ENCODE measurements at regions not wholly inside any gene's neighbourhood (a gene's known extent, or its start where the extent isn't known, plus 50 kb on each side); places are given as distances from the start of the nearest gene placed in this dataset.

GRCh38 chr10:120375666-120376065, 81.4 kb upstream of the PLPP4 start:
- ChIA-PET CTCF (no interaction called here), POLR2A (ENCODE audit: low non-redundant PET) (no interaction called here)
- no peaks in the 10 kb centered on the region for H3K4me1 ChIP-seq (ENCODE audit: insufficient read depth, low read length, poor library complexity, severe bottlenecking)
- no peak overlapping the region for H3K4me3 ChIP-seq (ENCODE audit: low read depth, low read length, poor library complexity, severe bottlenecking)
- no peak overlapping the region for H3K27ac ChIP-seq (ENCODE audit: low read depth, low read length, poor library complexity, severe bottlenecking)
- intact Hi-C loops (cut with micrococcal nuclease; ENCODE audit: unreplicated experiment) = no loop called here
- no peak for TF ChIP-seq EZH2 (IDR thresholded peaks at IDR 0.05; ENCODE audit: borderline replicate concordance, low read depth, low read length, poor library complexity, severe bottlenecking)
- TF ChIP-seq CTCF (conservative IDR thresholded peaks at IDR 0.05; ENCODE audit: low read depth, low read length) = no peak
- no peak for DNase-seq (ENCODE audit: low spot score)
- H3K36me3 ChIP-seq (ENCODE audit: insufficient read depth, low read length, poor library complexity, severe bottlenecking) = no peaks in the 10 kb centered on the region
- H3K9me3 ChIP-seq (ENCODE audit: low read depth, low read length, poor library complexity, severe bottlenecking) = no peaks in the 10 kb centered on the region
- H3K27me3 ChIP-seq (replicated peaks; ENCODE audit: insufficient read depth, low read depth, low read length, poor library complexity) = peaks cover 23% of the 10 kb centered on the region
- no TSS peak for BruUV-seq (replicated peaks)

GRCh38 chr10:120381931-120382330, 75.1 kb upstream of the PLPP4 start:
- POLR2A ChIA-PET (ENCODE audit: low non-redundant PET) = no interaction called here
- BruUV-seq (replicated peaks) = no TSS peak
- CTCF ChIA-PET = no interaction called here
- Histone ChIP-seq H3K36me3 (ENCODE audit: insufficient read depth, low read length, poor library complexity, severe bottlenecking) (no peaks in the 10 kb centered on the region), H3K4me1 (ENCODE audit: insufficient read depth, low read length, poor library complexity, severe bottlenecking) (no peaks in the 10 kb centered on the region), H3K9me3 (ENCODE audit: low read depth, low read length, poor library complexity, severe bottlenecking) (no peaks in the 10 kb centered on the region), H3K27me3 (replicated peaks; ENCODE audit: insufficient read depth, low read depth, low read length, poor library complexity) (peaks cover 15% of the 10 kb centered on the region), H3K4me3 (ENCODE audit: low read depth, low read length, poor library complexity, severe bottlenecking) (no peak overlapping the region), H3K27ac (ENCODE audit: low read depth, low read length, poor library complexity, severe bottlenecking) (no peak overlapping the region)
- no peak for DNase-seq (ENCODE audit: low spot score)
- TF ChIP-seq EZH2 (IDR thresholded peaks at IDR 0.05; ENCODE audit: borderline replicate concordance, low read depth, low read length, poor library complexity, severe bottlenecking) (no peak), CTCF (conservative IDR thresholded peaks at IDR 0.05; ENCODE audit: low read depth, low read length) (no peak)
- intact Hi-C loops (cut with micrococcal nuclease; ENCODE audit: unreplicated experiment) = no loop called here

GRCh38 chr10:120382360-120382759, 74.7 kb upstream of the PLPP4 start:
- intact Hi-C loops (cut with micrococcal nuclease; ENCODE audit: unreplicated experiment) = no loop called here
- POLR2A ChIA-PET (ENCODE audit: low non-redundant PET) = no interaction called here
- CTCF ChIA-PET = no interaction called here

GRCh38 chr10:120385992-120386391, 71.0 kb upstream of the PLPP4 start:
- no peaks in the 10 kb centered on the region for H3K4me1 ChIP-seq (ENCODE audit: insufficient read depth, low read length, poor library complexity, severe bottlenecking)
- no peak overlapping the region for H3K4me3 ChIP-seq (ENCODE audit: low read depth, low read length, poor library complexity, severe bottlenecking)
- ChIA-PET CTCF (no interaction called here), POLR2A (ENCODE audit: low non-redundant PET) (no interaction called here)
- no peak for DNase-seq (ENCODE audit: low spot score)
- no TSS peak for BruUV-seq (replicated peaks)
- peaks cover 22% of the 10 kb centered on the region for H3K27me3 ChIP-seq (replicated peaks; ENCODE audit: insufficient read depth, low read depth, low read length, poor library complexity)
- no peak overlapping the region for H3K27ac ChIP-seq (ENCODE audit: low read depth, low read length, poor library complexity, severe bottlenecking)
- intact Hi-C loops (cut with micrococcal nuclease; ENCODE audit: unreplicated experiment) = no loop called here
- H3K36me3 ChIP-seq (ENCODE audit: insufficient read depth, low read length, poor library complexity, severe bottlenecking) = no peaks in the 10 kb centered on the region
- no peaks in the 10 kb centered on the region for H3K9me3 ChIP-seq (ENCODE audit: low read depth, low read length, poor library complexity, severe bottlenecking)
- TF ChIP-seq EZH2 (IDR thresholded peaks at IDR 0.05; ENCODE audit: borderline replicate concordance, low read depth, low read length, poor library complexity, severe bottlenecking) = no peak
- TF ChIP-seq CTCF (conservative IDR thresholded peaks at IDR 0.05; ENCODE audit: low read depth, low read length) = no peak

More at GRCh38 chr10:120382360-120382759, 74.7 kb upstream of the PLPP4 start:
- no peak for TF ChIP-seq EZH2 (IDR thresholded peaks at IDR 0.05; ENCODE audit: borderline replicate concordance, low read depth, low read length, poor library complexity, severe bottlenecking)
- H3K27ac ChIP-seq (ENCODE audit: low read depth, low read length, poor library complexity, severe bottlenecking) = no peak overlapping the region
- DNase-seq (ENCODE audit: low spot score) = no peak
- H3K4me1 ChIP-seq (ENCODE audit: insufficient read depth, low read length, poor library complexity, severe bottlenecking) = no peaks in the 10 kb centered on the region
- BruUV-seq (replicated peaks) = no TSS peak
- no peaks in the 10 kb centered on the region for H3K9me3 ChIP-seq (ENCODE audit: low read depth, low read length, poor library complexity, severe bottlenecking)
- no peak overlapping the region for H3K4me3 ChIP-seq (ENCODE audit: low read depth, low read length, poor library complexity, severe bottlenecking)
- H3K27me3 ChIP-seq (replicated peaks; ENCODE audit: insufficient read depth, low read depth, low read length, poor library complexity) = peaks cover 18% of the 10 kb centered on the region
- no peaks in the 10 kb centered on the region for H3K36me3 ChIP-seq (ENCODE audit: insufficient read depth, low read length, poor library complexity, severe bottlenecking)
